ENCODE measurements at regions not wholly inside any gene's neighbourhood (a gene's known extent, or its start where the extent isn't known, plus 50 kb on each side); places are given as distances from the start of the nearest gene placed in this dataset.

- no peak for DNase-seq (ENCODE audit: extremely low spot score, insufficient read length, low read depth)
- FAIRE-seq, result no peak
Measured at GRCh38 chr6:91653895-91654294, 1067.0 kb upstream of the MAP3K7 start.

DNA sequence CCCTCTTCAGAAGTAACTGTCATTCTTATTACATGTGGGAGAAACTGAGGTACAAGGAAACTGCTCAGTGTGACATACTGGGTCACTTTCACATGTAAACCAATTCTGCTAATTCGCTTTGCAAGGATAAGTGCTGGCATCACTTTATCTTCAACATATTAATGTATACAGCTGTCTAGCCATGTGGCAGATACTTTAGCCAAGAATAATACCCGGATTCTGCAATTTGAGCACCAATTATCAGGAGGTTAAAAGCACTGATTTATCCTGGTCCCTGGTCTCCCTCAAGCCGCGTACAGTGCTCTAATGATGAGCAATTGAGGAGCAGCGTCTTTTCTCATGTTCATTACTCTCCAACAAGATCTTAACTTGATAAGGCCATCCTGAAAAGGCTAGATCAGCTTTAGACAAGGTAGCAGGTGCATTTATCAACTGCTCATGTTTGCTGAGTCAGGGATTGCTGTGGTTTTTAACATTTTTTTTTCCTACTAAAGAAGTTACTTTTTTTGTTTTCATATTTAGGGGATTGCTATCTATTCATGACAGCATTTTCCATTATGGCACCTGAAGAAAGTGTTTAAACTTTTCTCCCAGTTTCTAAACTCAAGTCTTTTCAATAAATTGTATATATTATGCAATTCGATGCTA lies 1066.3 kb upstream of the MAP3K7 start:
- DNase-seq (ENCODE audit: extremely low spot score, insufficient read length, low read depth) (no peak), FAIRE-seq (no peak)

DNA sequence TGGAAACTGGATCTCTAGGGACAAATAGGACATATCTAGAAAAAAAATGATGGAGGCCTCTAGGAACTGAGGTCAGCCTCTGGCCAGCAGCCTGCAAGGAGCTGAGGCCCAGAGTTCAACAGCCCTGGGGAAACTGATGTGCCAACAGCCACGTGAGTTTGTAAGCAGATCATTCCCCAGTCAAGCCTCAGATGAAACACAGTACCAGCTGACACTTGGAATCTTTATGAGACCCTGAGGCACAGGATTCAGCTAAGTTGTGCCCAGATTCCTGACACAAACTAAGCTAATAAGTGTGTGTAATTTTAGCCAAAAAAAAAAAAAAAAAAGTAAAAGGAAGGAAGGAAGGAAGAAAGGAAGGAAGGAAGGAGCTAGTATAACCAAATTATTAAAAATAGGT lies 1059.8 kb upstream of the MAP3K7 start:
- FAIRE-seq, result no peak
- DNase-seq (ENCODE audit: extremely low spot score, insufficient read length, low read depth), result no peak

DNA sequence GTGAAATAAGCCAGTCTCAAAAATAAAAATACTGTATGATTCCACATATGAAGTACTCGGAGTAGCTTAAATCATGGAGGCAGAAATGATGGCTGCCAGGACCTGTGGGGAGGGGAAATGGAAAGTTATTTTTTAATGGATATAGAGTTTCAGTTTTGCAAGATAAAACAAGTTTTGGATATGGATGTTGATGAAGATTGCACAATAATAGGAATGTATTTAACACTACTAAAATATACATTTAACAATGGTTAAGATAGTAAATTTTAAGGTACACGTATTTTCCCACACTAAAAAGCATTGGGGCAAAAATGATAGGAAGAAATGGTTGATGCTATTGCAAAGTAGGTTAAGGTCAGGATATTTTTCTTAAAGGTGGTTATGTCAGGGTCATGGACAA lies 1058.9 kb upstream of the MAP3K7 start:
- DNase-seq (ENCODE audit: extremely low spot score, insufficient read length, low read depth) (no peak), FAIRE-seq (no peak)

GRCh38 chr6:91637217-91637616 lies 1050.3 kb upstream of the MAP3K7 start:
- FAIRE-seq (no peak), DNase-seq (ENCODE audit: extremely low spot score, insufficient read length, low read depth) (no peak)

- FAIRE-seq (no peak), DNase-seq (ENCODE audit: extremely low spot score, insufficient read length, low read depth) (no peak)
Measured at GRCh38 chr6:91634791-91635190, 1047.9 kb upstream of the MAP3K7 start.

GRCh38 chr6:91633374-91634111 lies 1046.7 kb upstream of the MAP3K7 start:
- DNase-seq (ENCODE audit: extremely low spot score, insufficient read length, low read depth) (no peak), FAIRE-seq (no peak)

GRCh38 chr6:91632308-91632707 lies 1045.4 kb upstream of the MAP3K7 start:
- FAIRE-seq (no peak), DNase-seq (ENCODE audit: extremely low spot score, insufficient read length, low read depth) (no peak)

DNA sequence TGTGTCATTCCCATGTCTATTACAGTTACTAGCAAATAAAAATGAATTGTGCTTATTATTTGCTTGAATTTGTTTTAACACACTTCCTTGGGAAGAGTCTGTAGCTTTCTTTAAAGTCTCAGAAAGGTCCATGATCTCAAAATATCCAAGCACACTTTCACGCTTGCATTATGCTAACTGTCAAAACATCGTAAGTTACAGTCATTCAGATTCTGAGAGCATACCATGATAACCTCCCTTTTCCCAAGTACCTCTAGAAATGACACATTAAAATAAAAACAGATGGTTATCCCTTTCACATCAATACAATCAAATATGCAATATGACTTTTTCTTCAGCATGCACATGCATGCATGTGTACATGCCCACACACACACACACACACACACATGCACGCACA lies 1044.4 kb upstream of the MAP3K7 start:
- FAIRE-seq, result no peak
- no peak for DNase-seq (ENCODE audit: extremely low spot score, insufficient read length, low read depth)

GRCh38 chr6:91626911-91627310 lies 1040.0 kb upstream of the MAP3K7 start:
- DNase-seq (ENCODE audit: extremely low spot score, insufficient read length, low read depth) (no peak), FAIRE-seq (no peak)

DNA sequence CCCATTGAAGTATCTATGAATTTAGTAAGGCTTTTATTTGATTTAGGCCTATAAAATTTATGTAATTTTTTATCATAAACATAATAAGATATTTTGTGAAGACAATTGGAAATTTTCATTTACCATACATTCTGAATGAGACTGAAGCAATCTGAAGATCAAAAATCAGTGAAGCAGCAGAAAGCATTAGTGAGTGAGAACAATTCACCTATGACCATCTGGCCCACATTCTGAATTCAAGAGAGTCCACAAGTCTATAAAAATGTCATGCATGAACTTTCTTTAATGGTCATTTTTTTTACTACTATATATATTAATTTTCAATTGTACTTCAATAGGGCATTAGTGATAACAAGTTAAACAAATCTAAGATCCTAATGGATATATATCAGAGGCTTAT lies 1026.6 kb upstream of the MAP3K7 start:
- no peak for FAIRE-seq
- DNase-seq (ENCODE audit: extremely low spot score, insufficient read length, low read depth), result no peak

- no peak for FAIRE-seq
Measured at GRCh38 chr6:91611190-91611589, 1024.3 kb upstream of the MAP3K7 start.

DNA sequence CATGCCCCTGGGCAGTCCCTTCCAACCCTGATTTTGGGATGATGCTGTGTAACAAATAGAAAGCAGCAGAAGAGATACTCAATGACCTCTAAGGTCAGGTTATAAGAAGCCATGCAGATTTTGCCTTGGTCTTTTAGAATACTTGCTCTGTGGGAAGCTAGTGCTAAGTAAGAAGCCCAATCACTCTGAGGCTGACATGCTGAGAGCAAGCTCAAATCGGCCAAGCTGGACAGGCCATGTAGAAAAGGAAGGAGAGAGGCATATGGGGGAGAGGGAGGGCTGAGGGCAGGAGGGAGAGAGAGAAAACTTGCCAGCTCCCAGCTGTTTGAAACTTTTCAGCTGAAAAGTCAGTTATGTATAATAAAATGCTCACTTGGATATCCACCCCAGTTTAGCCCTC lies 1021.6 kb upstream of the MAP3K7 start:
- FAIRE-seq, result no peak
- DNase-seq (ENCODE audit: extremely low spot score, insufficient read length, low read depth), result no peak

More at GRCh38 chr6:91611190-91611589, 1024.3 kb upstream of the MAP3K7 start:
- no peak for DNase-seq (ENCODE audit: extremely low spot score, insufficient read length, low read depth)

- FAIRE-seq, result no peak
- no peak for DNase-seq (ENCODE audit: extremely low spot score, insufficient read length, low read depth)
Measured at GRCh38 chr6:91606148-91606901, 1019.5 kb upstream of the MAP3K7 start.

DNA sequence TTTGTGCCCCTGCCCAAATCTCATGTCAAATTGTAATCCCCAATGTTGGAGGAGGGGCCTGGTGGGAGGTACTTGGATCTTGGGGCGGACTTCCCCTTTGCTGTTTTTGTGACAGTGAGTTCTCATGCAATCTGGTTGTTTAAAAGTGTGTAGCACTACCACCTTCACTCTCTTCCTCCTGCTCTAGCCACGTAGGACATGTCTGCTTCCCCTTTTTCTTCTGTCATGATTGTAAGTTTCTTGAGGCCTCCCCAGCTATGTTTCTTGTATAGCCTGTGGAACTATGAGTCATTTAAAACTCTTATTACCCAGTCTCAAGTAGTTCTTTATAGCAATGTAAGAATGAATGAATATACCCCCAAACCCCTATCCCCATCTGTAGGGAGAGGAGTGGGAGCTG lies 1013.7 kb upstream of the MAP3K7 start:
- FAIRE-seq, result no peak
- DNase-seq (ENCODE audit: extremely low spot score, insufficient read length, low read depth), result no peak

DNA sequence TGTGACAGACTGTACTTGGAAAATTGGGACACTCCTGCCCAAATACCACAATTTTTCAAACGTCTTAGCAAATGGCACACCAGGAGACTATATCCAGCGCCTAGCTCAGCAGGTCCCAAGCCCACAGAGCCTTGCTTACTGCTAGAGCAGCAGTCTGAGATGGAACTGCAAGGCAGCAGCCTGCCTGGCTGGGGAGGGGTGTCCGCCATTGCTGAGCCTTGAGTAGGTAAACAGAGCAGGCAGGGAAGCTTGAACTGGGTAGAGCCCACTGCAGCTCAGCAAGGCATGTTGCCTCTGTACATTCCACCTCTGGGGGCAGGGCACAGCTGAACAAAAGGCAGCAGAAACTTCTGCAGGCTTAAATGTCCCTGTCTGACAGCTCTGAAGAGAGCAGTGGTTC lies 1003.3 kb upstream of the MAP3K7 start:
- FAIRE-seq (no peak), DNase-seq (ENCODE audit: extremely low spot score, insufficient read length, low read depth) (no peak)

DNA sequence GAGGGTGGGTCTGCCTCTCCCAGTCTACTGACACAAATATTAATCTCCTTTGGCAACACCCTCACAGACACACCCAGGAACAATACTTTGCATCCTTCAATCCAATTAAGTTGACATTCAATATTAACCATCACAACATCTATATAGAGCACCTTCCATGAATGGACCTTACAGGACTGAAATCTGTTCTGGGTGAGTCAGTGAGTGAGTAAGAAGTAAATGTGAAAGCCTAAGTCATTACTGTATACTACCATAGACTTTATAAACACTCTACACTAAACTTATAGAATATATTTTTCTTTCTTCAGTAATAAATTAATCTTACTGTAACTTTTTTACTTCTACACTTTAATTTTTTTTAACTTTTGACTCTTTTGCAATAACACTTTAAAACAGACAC lies 993.8 kb upstream of the MAP3K7 start:
- DNase-seq (ENCODE audit: extremely low spot score, insufficient read length, low read depth) (no peak), FAIRE-seq (no peak)

DNA sequence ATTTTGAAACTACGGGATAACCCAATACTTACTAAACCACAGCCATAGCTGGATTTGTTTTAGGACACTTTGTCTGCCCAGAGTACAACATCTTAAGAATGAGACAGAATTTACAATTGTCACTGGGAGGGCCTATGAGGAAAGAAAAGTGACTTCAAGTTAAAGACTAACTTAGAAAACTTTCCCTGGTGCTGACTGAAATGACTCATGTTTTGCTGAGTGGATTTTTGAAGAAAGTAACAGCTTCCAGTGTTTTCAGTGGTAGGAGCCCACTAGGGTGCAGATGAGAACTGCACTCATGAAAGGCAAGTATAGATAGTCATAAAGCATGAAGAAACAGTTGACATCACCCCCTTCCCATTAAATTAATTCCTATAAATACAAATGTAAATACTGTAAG lies 988.2 kb upstream of the MAP3K7 start:
- peak; percentile 59 for FAIRE-seq
- DNase-seq (ENCODE audit: extremely low spot score, insufficient read length, low read depth), result no peak

DNA sequence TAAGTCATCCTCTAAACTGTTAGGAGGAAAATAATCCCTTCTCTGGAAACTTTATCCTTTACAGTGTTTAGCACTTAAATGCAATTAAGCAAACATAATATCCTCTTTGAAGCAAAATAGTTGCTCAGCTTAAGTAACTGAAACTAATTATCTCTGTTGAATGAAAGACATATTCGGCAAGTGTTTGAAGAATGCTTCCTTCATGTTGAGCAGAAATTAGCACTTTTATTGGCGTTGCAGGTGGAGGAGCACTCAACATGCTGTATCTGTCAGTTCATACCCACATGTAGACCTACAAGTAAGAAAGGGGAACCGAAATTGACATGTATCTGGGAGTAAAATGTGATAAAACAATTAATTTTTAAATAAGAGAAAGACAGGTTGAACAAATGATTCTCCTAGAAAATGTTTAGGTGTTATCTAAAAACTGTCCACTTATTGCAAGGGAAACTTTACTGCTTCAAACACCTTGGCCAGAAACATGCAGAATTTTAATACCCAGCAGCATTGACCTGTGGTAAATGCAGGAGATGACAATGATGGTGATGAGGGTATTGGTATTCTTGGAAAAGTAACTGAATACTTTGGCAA lies 987.0 kb upstream of the MAP3K7 start:
- DNase-seq (ENCODE audit: extremely low spot score, insufficient read length, low read depth) (no peak), FAIRE-seq (no peak)

DNA sequence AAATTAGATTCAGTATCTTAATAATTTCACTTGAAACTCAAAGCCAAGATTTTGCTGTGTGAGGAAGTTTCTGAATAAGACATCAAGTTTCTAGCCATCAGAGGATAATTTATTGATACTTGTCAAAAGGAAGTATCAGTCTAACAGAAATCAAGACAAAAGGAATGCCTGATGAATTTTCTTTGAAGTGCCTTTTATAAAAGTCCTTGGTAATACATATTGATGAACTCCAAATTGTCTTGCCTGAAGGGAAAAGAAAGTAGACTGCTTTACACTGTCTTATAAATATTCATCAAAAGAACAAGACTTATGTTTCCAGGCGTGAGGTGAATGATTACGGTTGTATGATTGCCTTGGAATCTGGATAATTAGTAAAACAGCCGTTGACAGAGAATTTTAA lies 986.0 kb upstream of the MAP3K7 start:
- no peak for DNase-seq (ENCODE audit: extremely low spot score, insufficient read length, low read depth)
- no peak for FAIRE-seq

DNA sequence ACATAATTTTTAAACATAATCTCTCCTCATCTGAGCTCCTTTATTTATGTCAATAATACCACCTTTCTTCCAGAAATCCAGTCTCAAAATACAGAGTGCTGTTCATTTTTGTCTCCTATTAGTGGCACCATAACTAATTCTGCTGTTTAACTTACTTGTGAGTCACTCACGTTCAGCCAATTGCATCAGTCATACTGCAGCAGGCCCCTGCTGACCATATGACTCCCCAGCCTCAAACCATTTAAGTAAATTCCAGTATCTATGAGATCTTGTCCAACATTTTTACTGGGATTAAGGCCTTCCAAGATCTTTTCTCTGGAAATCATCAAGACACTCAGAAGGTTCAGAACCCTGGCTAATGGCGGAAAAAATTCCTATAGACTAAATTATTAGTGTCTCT lies 982.2 kb upstream of the MAP3K7 start:
- no peak for DNase-seq (ENCODE audit: extremely low spot score, insufficient read length, low read depth)
- no peak for FAIRE-seq

Data from GM18507 (cell line).